Sigmoid colon (tissue), 6 donors: ENCODE measurements at regions not wholly inside any gene's neighbourhood (a gene's known extent, or its start where the extent isn't known, plus 50 kb on each side); places are given as distances from the start of the nearest gene placed in this dataset.

Source experiments
- DNase-seq: peaks from one replicate; pipeline ENCODE4 v3.0.0-alpha.2; 2019
- H3K27ac ChIP-seq, 4 donors: fragments of 200-600 bp; sonication (generic); one replicate each; pipeline ENCODE4 v1.5.1; 2016 to 2019; ENCODE audit warnings: mild to moderate bottlenecking in 1 of 4
- H3K27me3 ChIP-seq, 3 donors: fragments of 200-600 bp; sonication (generic); one replicate each; pipeline ENCODE4 v1.5.1; 2019; ENCODE audit warnings: mild to moderate bottlenecking in 1 of 3
- H3K36me3 ChIP-seq, 4 donors: fragments of 200-600 bp; sonication (generic); one replicate each; pipeline ENCODE4 v1.5.1; 2016 to 2019
- H3K4me1 ChIP-seq, 4 donors: fragments of 200-600 bp; sonication (generic); one replicate each; pipeline ENCODE4 v1.5.1; 2017 to 2019
- H3K4me3 ChIP-seq, 4 donors: fragments of 200-600 bp; sonication (generic); one replicate each; pipeline ENCODE4 v1.5.1; 2017 to 2019; ENCODE audit warnings: mild to moderate bottlenecking in 2 of 4, moderate library complexity in 1 of 4
- H3K9me3 ChIP-seq, 4 donors: fragments of 200-600 bp in 3 of 4; sonication (generic) in 3 of 4; one replicate each; pipeline versions ENCODE4 v1.5.1 to v1.6.1; 2013 to 2019
- CTCF ChIP-seq, 4 experiments: fragments of 450-650 bp in 3 of 4; fragments of 200-600 bp in 1 of 4; IDR thresholded peaks; one replicate each; pipeline ENCODE4 v1.5.1; 2016 to 2019; ENCODE audit warnings: antibody characterized with exemption in 4 of 4, mild to moderate bottlenecking in 3 of 4, moderate library complexity in 2 of 4
- EP300 ChIP-seq, 4 donors: sonication (generic); formaldehyde crosslinking; IDR thresholded peaks; one replicate each; pipeline ENCODE4 v1.6.1; 2017; ENCODE audit warnings: antibody characterized with exemption in 4 of 4
- POLR2A ChIP-seq, 2 donors: fragments of 450-650 bp; IDR thresholded peaks; one replicate each; pipeline ENCODE4 v1.6.1; 2016; ENCODE audit warnings: antibody characterized with exemption in 2 of 2, mild to moderate bottlenecking in 2 of 2, moderate library complexity in 2 of 2
- POLR2AphosphoS5 ChIP-seq, 4 donors: sonication (generic); formaldehyde crosslinking; IDR thresholded peaks; one replicate each; pipeline ENCODE4 v1.6.1; 2017; ENCODE audit warnings: antibody characterized with exemption in 4 of 4
- WGBS, 2 donors: extraction: QIAGEN DNeasy Blood & Tissue Kit; methylation state at CpG; one replicate each; pipeline ENCODE4 v1.1.7; 2013; 5-methylcytosine and 5-hydroxymethylcytosine counted together
- intact Hi-C: fragments of 100-400 bp; cut with DNase I; formaldehyde crosslinking; loops from one replicate; pipeline ENCODE4 v1.15.1; 2023
- donor health status: healthy with polysubstance abuse.
- donor health status: healthy.

- TF ChIP-seq EP300 (IDR thresholded peaks at IDR 0.05) (no peak), POLR2AphosphoS5 (IDR thresholded peaks at IDR 0.05) (no peak), POLR2A (IDR thresholded peaks at IDR 0.05) (no peak), CTCF (IDR thresholded peaks at IDR 0.05) (no peak)
- H3K36me3 ChIP-seq: no peaks in the 10 kb centered on the region
- H3K27me3 ChIP-seq: no peaks in the 10 kb centered on the region
- DNase-seq: no peak
- peak overlapping the region in 1 of 4 donors; percentile 7 for H3K27ac ChIP-seq
- no peak overlapping the region for H3K4me3 ChIP-seq
- 87 to 88% methylated on average over 8 of the region's 8 CpGs for WGBS, 2 donors
- peaks cover 0 to 11% (median 3%) of the 10 kb centered on the region in 4 donors for H3K4me1 ChIP-seq
- intact Hi-C loops: no loop called here
- no peaks in the 10 kb centered on the region for H3K9me3 ChIP-seq
These were observed 80.6 kb upstream of the ETV6 start for GRCh38 chr12:11568762-11569478.

GRCh38 chr12:11569716-11570115 lies 79.8 kb upstream of the ETV6 start:
- Histone ChIP-seq H3K27me3 (no peaks in the 10 kb centered on the region), H3K9me3 (no peaks in the 10 kb centered on the region), H3K27ac (no peak overlapping the region), H3K4me3 (no peak overlapping the region), H3K36me3 (no peaks in the 10 kb centered on the region), H3K4me1 (peaks cover 0 to 11% (median 3%) of the 10 kb centered on the region in 4 donors)
- intact Hi-C loops: loop anchor here (10.0 kb wide), 1 partner anchor 765 kb away; no protein-coding TSS in a partner anchor
- TF ChIP-seq POLR2A (IDR thresholded peaks at IDR 0.05) (no peak), POLR2AphosphoS5 (IDR thresholded peaks at IDR 0.05) (no peak), CTCF (IDR thresholded peaks at IDR 0.05) (no peak), EP300 (IDR thresholded peaks at IDR 0.05) (no peak)
- no peak for DNase-seq

- 94 to 96% methylated on average over 2 of the region's 2 CpGs for WGBS, 2 donors
- Histone ChIP-seq H3K36me3 (no peaks in the 10 kb centered on the region), H3K27ac (no peak overlapping the region), H3K27me3 (no peaks in the 10 kb centered on the region), H3K4me3 (no peak overlapping the region), H3K4me1 (peaks cover 0 to 30% (median 16%) of the 10 kb centered on the region in 4 donors), H3K9me3 (no peaks in the 10 kb centered on the region)
- DNase-seq: no peak
- no peak for TF ChIP-seq CTCF (IDR thresholded peaks at IDR 0.05)
- TF ChIP-seq POLR2A (IDR thresholded peaks at IDR 0.05): no peak
- no peak for TF ChIP-seq POLR2AphosphoS5 (IDR thresholded peaks at IDR 0.05)
- TF ChIP-seq EP300 (IDR thresholded peaks at IDR 0.05): no peak
- intact Hi-C loops: loop anchor here (10.0 kb wide), 1 partner anchor 761 kb away; no protein-coding TSS in a partner anchor
These were observed 75.6 kb upstream of the ETV6 start for GRCh38 chr12:11573880-11574279.

GRCh38 chr12:11576104-11576503 lies 73.4 kb upstream of the ETV6 start:
- H3K4me3 ChIP-seq: no peak overlapping the region
- no peaks in the 10 kb centered on the region for H3K36me3 ChIP-seq
- no peaks in the 10 kb centered on the region for H3K9me3 ChIP-seq
- 95 to 98% methylated on average over 1 of the region's 1 CpG for WGBS, 2 donors
- H3K27me3 ChIP-seq: no peaks in the 10 kb centered on the region
- TF ChIP-seq CTCF (IDR thresholded peaks at IDR 0.05) (no peak), POLR2A (IDR thresholded peaks at IDR 0.05) (no peak), EP300 (IDR thresholded peaks at IDR 0.05) (no peak), POLR2AphosphoS5 (IDR thresholded peaks at IDR 0.05) (no peak)
- H3K27ac ChIP-seq: no peak overlapping the region
- peaks cover 0 to 35% (median 25%) of the 10 kb centered on the region in 4 donors for H3K4me1 ChIP-seq
- peak; percentile 67 for DNase-seq
- intact Hi-C loops: loop anchor here (10.0 kb wide), 1 partner anchor 759 kb away; no protein-coding TSS in a partner anchor
